ENCODE measurements at regions not wholly inside any gene's neighbourhood (a gene's known extent, or its start where the extent isn't known, plus 50 kb on each side); places are given as distances from the start of the nearest gene placed in this dataset.
"Not testable (repeated sequence)": the region's sequence is repeated elsewhere in the genome, so short reads cannot be mapped to it uniquely, and the experiment has no call there.

- Mint-ChIP-seq H3K27ac (no peak overlapping the region), H3K4me3 (no peak overlapping the region), H3K9me3 (peaks cover 10% of the 10 kb centered on the region), H3K4me1 (no peaks in the 10 kb centered on the region), H3K36me3 (ENCODE audit: low read depth) (no peaks in the 10 kb centered on the region), H3K27me3 (no peaks in the 10 kb centered on the region)
- no peak for ATAC-seq (replicated peaks)
These were observed 807.9 kb downstream of the PRELID2 start for GRCh38 chr5:145027286-145027685.

- no peaks in the 10 kb centered on the region for H3K36me3 Mint-ChIP-seq (ENCODE audit: low read depth)
- H3K27me3 Mint-ChIP-seq = no peaks in the 10 kb centered on the region
- no peaks in the 10 kb centered on the region for H3K4me1 Mint-ChIP-seq
- no peak overlapping the region for H3K27ac Mint-ChIP-seq
- H3K9me3 Mint-ChIP-seq = peaks cover 10% of the 10 kb centered on the region
- no peak overlapping the region for H3K4me3 Mint-ChIP-seq
- ATAC-seq (replicated peaks) = no peak
These were observed 809.4 kb downstream of the PRELID2 start for GRCh38 chr5:145025775-145026174.

GRCh38 chr5:145015146-145015545 is 820.0 kb downstream of the PRELID2 start:
- Mint-ChIP-seq H3K36me3 (ENCODE audit: low read depth) (no peaks in the 10 kb centered on the region), H3K9me3 (peaks cover 20% of the 10 kb centered on the region), H3K27ac (no peak overlapping the region), H3K4me3 (no peak overlapping the region), H3K4me1 (no peaks in the 10 kb centered on the region), H3K27me3 (no peaks in the 10 kb centered on the region)
- ATAC-seq (replicated peaks) = no peak

DNA sequence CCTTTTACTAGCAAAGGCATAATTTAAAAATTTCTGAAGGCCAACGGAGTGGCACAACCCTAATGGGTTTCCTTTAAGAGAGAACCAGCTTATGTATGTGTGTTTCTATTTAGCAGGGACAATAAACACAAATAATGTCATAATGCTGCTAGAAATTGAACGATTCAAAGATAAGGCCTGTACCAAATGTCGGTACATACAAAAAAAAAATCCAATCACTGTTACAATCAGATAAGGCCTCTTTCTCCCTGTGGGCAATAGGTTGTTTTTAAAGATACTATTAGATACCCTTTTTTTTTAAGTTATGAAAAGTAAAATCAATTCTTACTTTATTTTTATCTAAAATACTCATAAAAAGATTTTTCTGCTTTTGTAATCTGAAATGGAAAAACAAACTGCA is 821.0 kb downstream of the PRELID2 start:
- no peaks in the 10 kb centered on the region for H3K36me3 Mint-ChIP-seq (ENCODE audit: low read depth)
- no peaks in the 10 kb centered on the region for H3K27me3 Mint-ChIP-seq
- no peaks in the 10 kb centered on the region for H3K4me1 Mint-ChIP-seq
- ATAC-seq (replicated peaks) = no peak
- H3K9me3 Mint-ChIP-seq = peaks cover 20% of the 10 kb centered on the region
- H3K27ac Mint-ChIP-seq = no peak overlapping the region
- no peak overlapping the region for H3K4me3 Mint-ChIP-seq

DNA sequence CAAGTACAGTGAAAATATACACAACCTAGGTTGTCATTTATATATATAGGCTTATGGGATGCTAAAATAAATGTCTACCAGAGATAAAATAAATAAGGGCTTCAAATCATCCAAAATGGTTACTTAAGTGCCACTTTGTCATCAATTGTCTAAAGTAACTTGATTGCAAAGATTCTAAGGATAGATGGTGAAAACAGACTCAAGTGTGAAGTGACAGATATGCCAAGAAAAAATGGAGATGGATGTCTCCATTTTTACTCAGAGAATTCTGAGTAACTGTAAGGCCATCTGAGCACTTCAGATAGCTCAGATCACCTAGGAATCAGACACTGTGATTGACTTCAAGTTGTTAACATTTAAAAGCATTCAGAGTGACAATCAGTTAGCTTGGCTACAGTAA is 824.3 kb downstream of the PRELID2 start:
- H3K4me1 Mint-ChIP-seq = no peaks in the 10 kb centered on the region
- H3K9me3 Mint-ChIP-seq = peaks cover 12% of the 10 kb centered on the region
- no peaks in the 10 kb centered on the region for H3K36me3 Mint-ChIP-seq (ENCODE audit: low read depth)
- H3K27ac Mint-ChIP-seq = no peak overlapping the region
- no peak overlapping the region for H3K4me3 Mint-ChIP-seq
- no peak for ATAC-seq (replicated peaks)
- H3K27me3 Mint-ChIP-seq = no peaks in the 10 kb centered on the region

DNA sequence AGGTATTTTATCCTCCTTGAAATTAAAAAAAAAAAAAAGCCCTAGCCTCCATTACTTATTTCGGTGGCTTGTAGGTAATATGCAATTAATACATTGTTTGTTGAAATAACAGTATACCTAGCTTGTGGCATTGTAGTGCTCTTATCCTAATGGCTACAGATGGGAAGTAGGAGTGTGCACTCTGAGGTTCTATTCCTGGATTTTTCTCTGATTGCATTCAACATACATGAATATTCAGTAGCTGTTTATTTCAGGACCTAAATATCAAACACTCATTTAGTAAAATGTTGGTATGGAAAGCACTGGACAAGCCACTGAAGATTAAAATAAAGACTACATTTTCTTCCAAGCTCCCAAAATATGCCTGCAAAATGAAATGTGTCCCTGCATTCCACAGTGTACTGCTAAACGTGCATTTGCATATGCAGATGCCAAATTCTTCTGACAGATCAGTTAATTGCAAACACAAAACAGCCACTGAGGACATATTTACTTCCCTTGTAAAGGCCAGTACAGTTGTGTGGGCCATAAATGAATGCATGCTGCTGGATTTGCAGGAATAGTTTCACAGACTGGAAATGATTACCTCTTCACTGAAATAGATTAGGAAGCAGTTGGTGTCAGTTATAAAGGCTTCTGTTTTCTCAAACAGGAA is 826.1 kb downstream of the PRELID2 start:
- no peak for ATAC-seq (replicated peaks)
- H3K27ac Mint-ChIP-seq = no peak overlapping the region
- no peaks in the 10 kb centered on the region for H3K27me3 Mint-ChIP-seq
- no peak overlapping the region for H3K4me3 Mint-ChIP-seq
- H3K36me3 Mint-ChIP-seq (ENCODE audit: low read depth) = no peaks in the 10 kb centered on the region
- peaks cover 8% of the 10 kb centered on the region for H3K9me3 Mint-ChIP-seq
- H3K4me1 Mint-ChIP-seq = no peaks in the 10 kb centered on the region

DNA sequence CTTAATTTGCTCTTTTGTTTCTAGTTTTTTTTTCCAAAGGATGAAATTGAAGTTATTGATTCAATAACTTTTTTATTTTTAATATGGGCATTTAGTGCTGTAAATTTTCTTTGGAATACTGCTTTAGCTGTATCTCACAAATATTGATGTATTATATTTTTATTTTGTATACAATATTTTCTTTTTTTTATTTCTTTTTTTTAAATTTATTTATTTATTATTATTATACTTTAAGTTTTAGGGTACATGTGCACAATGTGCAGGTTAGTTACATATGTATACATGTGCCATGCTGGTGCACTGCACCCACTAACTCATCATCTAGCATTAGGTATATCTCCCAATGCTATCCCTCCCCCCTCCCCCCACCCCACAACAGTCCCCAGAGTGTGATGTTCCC is 823.7 kb downstream of the KCTD16 start:
- not testable (repeated sequence) for H3K4me1 Mint-ChIP-seq; H3K9me3 Mint-ChIP-seq; H3K27ac Mint-ChIP-seq; ATAC-seq (replicated peaks); H3K4me3 Mint-ChIP-seq; H3K36me3 Mint-ChIP-seq (ENCODE audit: low read depth); H3K27me3 Mint-ChIP-seq

DNA sequence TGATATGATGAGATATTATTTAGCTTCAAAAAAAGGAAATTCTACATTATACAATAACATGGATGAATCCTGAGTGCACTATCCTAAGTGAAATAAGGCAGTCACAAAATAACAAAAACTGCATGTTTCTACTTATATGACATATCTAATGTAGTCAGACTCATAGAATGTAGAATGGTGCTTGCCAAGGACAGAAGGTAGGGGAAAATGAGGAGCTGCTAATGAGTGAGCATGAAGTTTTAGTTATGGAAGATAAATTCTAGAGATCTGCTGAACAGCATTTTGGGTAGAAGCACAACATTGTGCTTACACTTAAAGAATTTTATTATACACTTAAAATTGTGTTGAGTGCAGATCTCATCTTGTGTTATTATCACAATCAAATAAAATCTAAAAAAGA is 812.4 kb downstream of the KCTD16 start:
- Mint-ChIP-seq H3K4me1 (no peaks in the 10 kb centered on the region), H3K27ac (no peak overlapping the region), H3K27me3 (no peaks in the 10 kb centered on the region), H3K9me3 (peaks cover 18% of the 10 kb centered on the region), H3K4me3 (no peak overlapping the region), H3K36me3 (ENCODE audit: low read depth) (no peaks in the 10 kb centered on the region)
- ATAC-seq (replicated peaks) = no peak

GRCh38 chr5:144979516-144980264 is 809.0 kb downstream of the KCTD16 start:
- H3K4me1 Mint-ChIP-seq = no peaks in the 10 kb centered on the region
- H3K36me3 Mint-ChIP-seq (ENCODE audit: low read depth) = no peaks in the 10 kb centered on the region
- no peak for ATAC-seq (replicated peaks)
- H3K27ac Mint-ChIP-seq = no peak overlapping the region
- peaks cover 8% of the 10 kb centered on the region for H3K9me3 Mint-ChIP-seq
- H3K27me3 Mint-ChIP-seq = no peaks in the 10 kb centered on the region
- H3K4me3 Mint-ChIP-seq = no peak overlapping the region

- Mint-ChIP-seq H3K4me3 (no peak overlapping the region), H3K36me3 (ENCODE audit: low read depth) (no peaks in the 10 kb centered on the region), H3K27ac (no peak overlapping the region), H3K9me3 (peaks cover 10% of the 10 kb centered on the region), H3K4me1 (no peaks in the 10 kb centered on the region), H3K27me3 (no peaks in the 10 kb centered on the region)
- ATAC-seq (replicated peaks) = no peak
These were observed 801.6 kb downstream of the KCTD16 start for GRCh38 chr5:144972317-144972716.

GRCh38 chr5:144971108-144971850 is 800.6 kb downstream of the KCTD16 start:
- Mint-ChIP-seq H3K9me3 (peaks cover 18% of the 10 kb centered on the region), H3K36me3 (ENCODE audit: low read depth) (no peaks in the 10 kb centered on the region), H3K4me3 (no peak overlapping the region), H3K27me3 (no peaks in the 10 kb centered on the region), H3K4me1 (no peaks in the 10 kb centered on the region), H3K27ac (no peak overlapping the region)
- ATAC-seq (replicated peaks) = no peak

GRCh38 chr5:144960296-144960695 is 789.6 kb downstream of the KCTD16 start:
- Mint-ChIP-seq H3K36me3 (ENCODE audit: low read depth) (no peaks in the 10 kb centered on the region), H3K4me3 (no peak overlapping the region), H3K27me3 (no peaks in the 10 kb centered on the region), H3K9me3 (peaks cover 9% of the 10 kb centered on the region), H3K27ac (no peak overlapping the region), H3K4me1 (no peaks in the 10 kb centered on the region)
- no peak for ATAC-seq (replicated peaks)

GRCh38 chr5:144958002-144958401 is 787.3 kb downstream of the KCTD16 start:
- no peaks in the 10 kb centered on the region for H3K27me3 Mint-ChIP-seq
- H3K9me3 Mint-ChIP-seq = peaks cover 4% of the 10 kb centered on the region
- H3K4me3 Mint-ChIP-seq = no peak overlapping the region
- H3K27ac Mint-ChIP-seq = no peak overlapping the region
- H3K36me3 Mint-ChIP-seq (ENCODE audit: low read depth) = no peaks in the 10 kb centered on the region
- no peak for ATAC-seq (replicated peaks)
- H3K4me1 Mint-ChIP-seq = no peaks in the 10 kb centered on the region

- no peak overlapping the region for H3K27ac Mint-ChIP-seq
- H3K4me3 Mint-ChIP-seq = no peak overlapping the region
- no peak for ATAC-seq (replicated peaks)
- H3K9me3 Mint-ChIP-seq = peaks cover 4% of the 10 kb centered on the region
- H3K4me1 Mint-ChIP-seq = no peaks in the 10 kb centered on the region
- no peaks in the 10 kb centered on the region for H3K36me3 Mint-ChIP-seq (ENCODE audit: low read depth)
- H3K27me3 Mint-ChIP-seq = no peaks in the 10 kb centered on the region
These were observed 780.3 kb downstream of the KCTD16 start for GRCh38 chr5:144950996-144951395.

DNA sequence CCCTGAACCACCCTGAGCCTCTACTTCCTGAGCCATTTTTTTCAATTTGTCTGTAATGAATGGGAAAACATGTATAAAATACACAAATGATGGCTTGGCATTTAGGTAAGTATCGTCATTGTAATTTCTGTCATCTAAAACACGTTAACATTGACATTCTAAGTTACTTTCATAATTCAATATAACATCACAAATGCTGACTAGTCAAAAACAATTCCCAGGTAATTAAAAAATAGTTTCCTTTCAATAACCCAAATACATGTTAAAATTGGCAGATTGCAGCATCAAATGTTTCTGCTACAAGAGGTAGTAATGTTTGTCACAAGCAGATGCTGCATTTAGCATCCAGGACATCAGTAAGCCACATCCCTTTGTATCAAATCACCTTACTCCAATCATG is 776.4 kb downstream of the KCTD16 start:
- peaks cover 4% of the 10 kb centered on the region for H3K9me3 Mint-ChIP-seq
- H3K4me3 Mint-ChIP-seq = no peak overlapping the region
- no peaks in the 10 kb centered on the region for H3K27me3 Mint-ChIP-seq
- no peaks in the 10 kb centered on the region for H3K36me3 Mint-ChIP-seq (ENCODE audit: low read depth)
- no peak overlapping the region for H3K27ac Mint-ChIP-seq
- no peak for ATAC-seq (replicated peaks)
- no peaks in the 10 kb centered on the region for H3K4me1 Mint-ChIP-seq

All from activated T-helper 17 cell treated with anti-CD3 and anti-CD28 coated beads, Interleukin-2, amount 50 U/mL, for 72 hours (primary cell).